SK-N-SH treated with all-trans-retinoic acid at 6 μM for 48 hours (cell line): ENCODE measurements at regions not wholly inside any gene's neighbourhood (a gene's known extent, or its start where the extent isn't known, plus 50 kb on each side); places are given as distances from the start of the nearest gene placed in this dataset.
A peak's percentile ranks its signal among the peaks of the same experiment; 100 is the strongest.

Experiments
- ATAC-seq: fragments of 200-7000 bp; cut with Tn5 transposase; 3 replicates; pipeline ENCODE4 v1.9.1; 2020; ENCODE audit warnings: mild to moderate bottlenecking, moderate library complexity
- ARNTL ChIP-seq: fragments of 450-650 bp; formaldehyde crosslinking; IDR thresholded peaks from 2 replicates; pipeline ENCODE4 v1.5.0; 2020; ENCODE audit warnings: low read depth, mild to moderate bottlenecking, moderate library complexity, borderline replicate concordance
- BACH2 ChIP-seq: fragments of 250-450 bp; sonication (Bioruptor Pico); IDR thresholded peaks from 2 replicates; pipeline ENCODE4 v1.9.0; 2021; ENCODE audit warnings: mild to moderate bottlenecking, borderline replicate concordance
- CREB5 ChIP-seq: fragments of 250-450 bp; sonication (Bioruptor Pico); IDR thresholded peaks from 2 replicates; pipeline ENCODE4 v1.5.1; 2020; ENCODE audit warnings: low read depth, mild to moderate bottlenecking, moderate library complexity
- CSDC2 ChIP-seq: fragments of 250-450 bp; sonication (Bioruptor Pico); IDR thresholded peaks from 2 replicates; pipeline ENCODE4 v1.5.0; 2020; ENCODE audit warnings: mild to moderate bottlenecking, moderate library complexity
- ESRRG ChIP-seq: fragments of 250-450 bp; sonication (Bioruptor Pico); IDR thresholded peaks from 2 replicates; pipeline ENCODE4 v1.6.1; 2021; ENCODE audit warnings: mild to moderate bottlenecking
- ISL1 ChIP-seq: fragments of 250-450 bp; sonication (Bioruptor Pico); IDR thresholded peaks from 2 replicates; pipeline ENCODE4 v2.1.2; 2022; ENCODE audit warnings: mild to moderate bottlenecking, moderate library complexity
- OSR1 ChIP-seq: fragments of 250-450 bp; sonication (Bioruptor Pico); IDR thresholded peaks from 2 replicates; pipeline ENCODE4 v1.8.0; 2022; ENCODE audit warnings: moderate library complexity, mild to moderate bottlenecking, inconsistent platforms
- PATZ1 ChIP-seq: fragments of 250-450 bp; sonication (Bioruptor Pico); IDR thresholded peaks from 2 replicates; pipeline ENCODE4 v1.8.0; 2020; ENCODE audit warnings: mild to moderate bottlenecking, moderate library complexity, borderline replicate concordance
- POU6F1 ChIP-seq: fragments of 250-450 bp; sonication (Bioruptor Pico); IDR thresholded peaks from 2 replicates; pipeline ENCODE4 v1.8.0; 2021; ENCODE audit warnings: low read depth, mild to moderate bottlenecking, moderate library complexity, borderline replicate concordance
- PPARA ChIP-seq: fragments of 250-450 bp; sonication (Bioruptor Pico); IDR thresholded peaks from 2 replicates; pipeline ENCODE4 v1.5.0; 2020; ENCODE audit warnings: mild to moderate bottlenecking, borderline replicate concordance
- RARB ChIP-seq: fragments of 250-450 bp; sonication (Bioruptor Pico); IDR thresholded peaks from 2 replicates; pipeline ENCODE4 v1.8.0; 2021; ENCODE audit warnings: mild to moderate bottlenecking, moderate library complexity
- SNAI2 ChIP-seq: fragments of 250-450 bp; sonication (Bioruptor Pico); IDR thresholded peaks from 2 replicates; pipeline ENCODE4 v1.5.0; 2020; ENCODE audit warnings: mild to moderate bottlenecking, moderate library complexity
- TCF4 ChIP-seq: fragments of 250-450 bp; sonication (Bioruptor Pico); IDR thresholded peaks from 2 replicates; pipeline ENCODE4 v1.8.0; 2021; ENCODE audit warnings: mild to moderate bottlenecking, moderate library complexity, borderline replicate concordance
- TOX ChIP-seq: fragments of 250-450 bp; sonication (Bioruptor Pico); IDR thresholded peaks from 2 replicates; pipeline ENCODE4 v1.8.0; 2021; ENCODE audit warnings: mild to moderate bottlenecking, moderate library complexity, borderline replicate concordance
- TSHZ2 ChIP-seq: fragments of 250-450 bp; sonication (Bioruptor Pico); IDR thresholded peaks from 2 replicates; pipeline ENCODE4 v1.5.0; 2020; ENCODE audit warnings: mild to moderate bottlenecking, moderate library complexity
- ZC3H10 ChIP-seq: fragments of 250-450 bp; sonication (Bioruptor Pico); IDR thresholded peaks from 2 replicates; pipeline ENCODE4 v1.5.1; 2021; ENCODE audit warnings: mild to moderate bottlenecking, moderate library complexity
- ZFP3 ChIP-seq: fragments of 250-450 bp; sonication (Bioruptor Pico); IDR thresholded peaks from 2 replicates; pipeline ENCODE4 v1.5.0; 2020; ENCODE audit warnings: mild to moderate bottlenecking, moderate library complexity
- ZFP30 ChIP-seq: fragments of 450-650 bp; formaldehyde crosslinking; IDR thresholded peaks from 2 replicates; pipeline ENCODE4 v1.5.0; 2022; ENCODE audit warnings: mild to moderate bottlenecking, moderate library complexity
- ZNF565 ChIP-seq: fragments of 450-650 bp; formaldehyde crosslinking; conservative IDR thresholded peaks from 2 replicates; pipeline ENCODE4 v1.5.0; 2020; ENCODE audit warnings: low read depth, mild to moderate bottlenecking, moderate library complexity
- ZNF70 ChIP-seq: fragments of 450-650 bp; formaldehyde crosslinking; IDR thresholded peaks from 2 replicates; pipeline ENCODE4 v1.5.0; 2020; ENCODE audit warnings: mild to moderate bottlenecking, moderate library complexity
- ZNF8 ChIP-seq: fragments of 450-650 bp; formaldehyde crosslinking; IDR thresholded peaks from 2 replicates; pipeline ENCODE4 v1.5.0; 2020; ENCODE audit warnings: mild to moderate bottlenecking, moderate library complexity

- ATAC-seq, result no peak
- TF ChIP-seq RARB (CRISPR knock-in tag) (no peak), PPARA (no peak), ZFP30 (CRISPR knock-in tag) (no peak), CSDC2 (CRISPR knock-in tag) (no peak), ZNF8 (no peak), ZNF70 (CRISPR knock-in tag) (no peak), OSR1 (CRISPR knock-in tag) (no peak)
These were observed 156.6 kb upstream of the SEMA3D start for GRCh38 chr7:85343484-85343883.

GRCh38 chr7:85342781-85343180, 155.9 kb upstream of the SEMA3D start:
- no peak for ATAC-seq
- TF ChIP-seq TCF4 (CRISPR knock-in tag) (no peak), BACH2 (CRISPR knock-in tag) (no peak), TSHZ2 (CRISPR knock-in tag) (no peak), ZNF565 (CRISPR knock-in tag) (no peak), TOX (CRISPR knock-in tag) (no peak), SNAI2 (no peak), CSDC2 (CRISPR knock-in tag) (no peak), ZFP3 (CRISPR knock-in tag) (no peak), ZNF70 (CRISPR knock-in tag) (no peak), POU6F1 (CRISPR knock-in tag) (no peak)

- ATAC-seq, result no peak
- TF ChIP-seq ZC3H10 (CRISPR knock-in tag) (peak; percentile 69; the same call in 1 of the 2 replicates), ARNTL (CRISPR knock-in tag) (no peak)
These were observed 155.1 kb upstream of the SEMA3D start for GRCh38 chr7:85341973-85342372.

- no peak for ATAC-seq
- TF ChIP-seq OSR1 (CRISPR knock-in tag), result no peak
- no peak for TF ChIP-seq ZNF565 (CRISPR knock-in tag)
- TF ChIP-seq ZNF70 (CRISPR knock-in tag), result no peak
- no peak for TF ChIP-seq RARB (CRISPR knock-in tag)
- no peak for TF ChIP-seq ZFP3 (CRISPR knock-in tag)
- no peak for TF ChIP-seq CSDC2 (CRISPR knock-in tag)
- no peak for TF ChIP-seq POU6F1 (CRISPR knock-in tag)
- TF ChIP-seq PPARA, result no peak
- TF ChIP-seq ZFP30 (CRISPR knock-in tag), result no peak
These were observed 154.3 kb upstream of the SEMA3D start for GRCh38 chr7:85341121-85341520.

GRCh38 chr7:85336086-85336485, 149.2 kb upstream of the SEMA3D start:
- ATAC-seq, result no peak

More at GRCh38 chr7:85336086-85336485, 149.2 kb upstream of the SEMA3D start:
- no peak for TF ChIP-seq CSDC2 (CRISPR knock-in tag)
- no peak for TF ChIP-seq RARB (CRISPR knock-in tag)
- TF ChIP-seq ZNF70 (CRISPR knock-in tag), result no peak
- TF ChIP-seq OSR1 (CRISPR knock-in tag), result no peak
- TF ChIP-seq PATZ1 (CRISPR knock-in tag), result no peak
- TF ChIP-seq CREB5 (CRISPR knock-in tag), result no peak
- TF ChIP-seq SNAI2, result no peak
- no peak for TF ChIP-seq ZFP3 (CRISPR knock-in tag)
- TF ChIP-seq TSHZ2 (CRISPR knock-in tag), result no peak
- TF ChIP-seq ZNF565 (CRISPR knock-in tag), result no peak
- no peak for TF ChIP-seq ISL1
- TF ChIP-seq BACH2 (CRISPR knock-in tag), result no peak
- TF ChIP-seq ARNTL (CRISPR knock-in tag), result no peak
- no peak for TF ChIP-seq ESRRG
